Urothelium cell line (cell line): ENCODE measurements at regions not wholly inside any gene's neighbourhood (a gene's known extent, or its start where the extent isn't known, plus 50 kb on each side); places are given as distances from the start of the nearest gene placed in this dataset.
A peak's percentile ranks its signal among the peaks of the same experiment; 100 is the strongest.

ENCODE experiments used
- DNase-seq: peaks from one replicate; pipeline ENCODE4 v3.0.0; 2011; ENCODE audit warnings: low spot score, mixed read lengths
- FAIRE-seq: peaks from 2 replicates; lab custom pipeline; 2011; peaks lifted over from hg19 to GRCh38; lab: Jason Lieb, UNC

DNA sequence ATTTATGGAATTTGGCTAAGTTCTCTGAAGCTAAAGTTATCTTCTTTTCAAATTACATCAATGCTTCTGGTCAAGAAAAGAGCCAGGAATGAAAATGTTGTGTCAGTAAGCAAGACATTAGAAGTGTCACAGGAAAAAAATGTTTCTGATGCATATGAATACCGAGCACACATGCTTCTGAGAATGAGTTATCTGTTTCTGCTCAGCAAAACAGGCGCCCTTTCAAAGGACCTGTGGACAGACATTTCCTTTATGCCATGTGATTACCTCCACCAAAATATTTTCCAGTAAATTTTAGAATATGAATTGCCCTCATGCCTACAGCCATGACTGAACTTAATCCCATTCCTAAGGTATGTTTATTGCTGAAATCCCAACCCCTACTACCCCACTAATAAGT is 55.4 kb upstream of the RNF180 start:
- DNase-seq, result no peak
- no peak for FAIRE-seq

DNA sequence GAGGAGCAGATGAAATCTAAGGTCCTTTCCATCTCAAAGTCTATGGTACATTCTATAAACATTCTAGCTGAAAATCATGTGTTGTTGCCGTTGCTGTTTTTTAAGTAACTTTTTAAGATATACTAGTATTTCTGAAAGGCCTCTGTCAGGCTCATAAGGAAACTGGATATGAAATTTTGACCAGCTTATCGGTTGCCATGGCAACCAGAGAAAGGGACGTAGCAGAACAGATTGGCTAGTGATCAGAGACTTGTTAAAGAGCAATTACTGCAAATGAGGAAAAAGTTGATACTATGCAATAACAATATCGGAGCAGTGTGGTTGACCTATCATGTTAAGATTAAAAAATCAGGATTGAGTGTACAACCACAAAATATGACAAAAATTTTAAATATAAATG is 57.0 kb upstream of the RNF180 start:
- no peak for FAIRE-seq

DNA sequence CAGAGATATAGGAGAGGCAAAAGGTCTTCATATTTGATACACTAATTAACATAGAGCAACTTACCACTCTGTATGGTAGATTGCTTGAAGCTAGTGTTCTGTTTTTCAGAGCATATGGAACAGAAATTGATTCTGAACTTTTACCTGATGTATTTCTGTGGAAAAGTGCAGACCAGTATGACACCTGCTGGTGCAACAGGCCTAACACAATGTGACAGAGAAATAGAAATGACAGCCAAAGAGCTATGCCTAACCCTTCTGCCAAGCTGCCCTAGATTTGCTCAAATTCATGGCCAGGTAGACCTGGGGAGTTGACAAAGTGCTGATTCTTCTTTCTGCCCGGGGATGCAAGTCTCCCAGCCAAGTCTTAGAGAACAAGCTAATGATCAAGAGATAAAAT is 65.4 kb upstream of the RNF180 start:
- no peak for FAIRE-seq

More for the DNA sequence above, 57.0 kb upstream of the RNF180 start:
- DNase-seq, result no peak

DNA sequence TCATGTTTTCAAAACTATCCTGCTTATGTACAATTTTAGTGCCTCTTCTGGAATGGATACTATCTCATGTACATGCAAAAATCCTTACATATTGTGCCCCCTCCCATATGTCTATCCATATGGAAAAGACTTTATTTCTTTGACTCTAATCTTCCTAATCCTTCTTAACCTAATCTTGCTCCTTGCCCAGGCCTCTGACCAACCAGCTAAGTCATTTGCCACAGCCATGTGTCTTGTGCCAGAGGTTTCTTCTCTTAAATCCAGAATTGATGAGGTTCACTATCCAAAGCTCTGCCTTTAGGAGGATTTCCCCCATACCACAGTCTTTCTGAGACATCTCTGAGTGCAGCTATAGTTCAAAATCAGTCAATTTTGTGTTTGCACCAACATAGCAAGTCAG is 68.9 kb upstream of the RNF180 start:
- DNase-seq, result no peak
- no peak for FAIRE-seq

More for the DNA sequence above, 65.4 kb upstream of the RNF180 start:
- no peak for DNase-seq

DNA sequence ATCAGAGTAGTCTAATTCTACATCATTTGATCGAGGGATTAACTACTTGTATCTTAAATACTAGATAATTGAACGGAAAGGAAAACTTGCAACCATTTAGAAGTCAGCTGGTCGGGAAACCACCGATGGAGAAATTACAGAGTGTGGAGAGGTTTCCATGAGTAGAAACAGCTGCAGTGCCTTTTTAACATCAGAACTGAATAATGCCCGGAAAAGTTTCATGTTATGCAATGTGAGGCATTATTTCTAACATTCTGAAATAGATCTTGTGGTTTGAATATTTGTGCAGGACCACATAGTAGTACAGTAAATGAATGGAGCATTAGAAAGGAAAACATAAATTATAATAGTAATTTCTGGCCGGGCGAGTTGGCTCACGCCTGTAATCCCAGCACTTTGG is 88.1 kb upstream of the RNF180 start:
- FAIRE-seq (no peak), DNase-seq (no peak)

DNA sequence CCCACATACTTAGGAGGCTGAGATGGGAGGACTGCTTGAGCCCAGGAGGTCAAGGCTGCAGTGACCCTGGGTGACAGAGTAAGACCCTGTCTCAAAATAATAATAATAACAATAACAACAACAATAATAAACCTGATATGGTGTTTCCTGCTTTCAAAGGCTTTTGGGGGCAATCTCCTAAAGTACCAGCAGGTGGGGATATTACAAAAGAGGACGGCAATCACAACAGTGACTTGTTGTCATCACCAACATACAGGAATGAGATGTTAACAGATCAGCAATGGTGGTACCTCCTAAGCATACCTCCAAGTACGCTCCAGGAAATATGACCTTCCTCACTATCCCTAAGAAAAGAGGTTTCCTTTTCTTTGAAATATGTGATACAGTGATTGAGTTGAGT is 91.1 kb upstream of the RNF180 start:
- no peak for FAIRE-seq

DNA sequence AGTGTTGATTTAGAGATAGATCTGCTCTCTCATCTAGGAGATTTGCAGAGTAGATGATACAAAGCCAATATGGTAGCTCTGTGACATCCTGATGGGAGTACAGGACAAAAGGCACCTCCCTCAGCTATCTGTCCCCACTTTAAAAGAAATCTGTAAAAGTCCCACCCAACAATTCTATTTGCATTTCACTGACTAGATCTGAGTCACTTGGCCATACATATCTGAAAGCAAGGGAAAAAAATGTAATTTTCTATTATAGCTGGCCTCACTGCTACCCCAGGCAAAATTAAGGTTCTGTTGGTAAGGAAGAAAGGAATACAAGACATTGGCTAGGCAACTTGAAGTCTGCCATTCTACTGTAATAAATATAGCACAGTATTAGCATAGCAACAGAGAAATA is 96.2 kb upstream of the RNF180 start:
- no peak for DNase-seq
- FAIRE-seq, result no peak

More for the DNA sequence above, 91.1 kb upstream of the RNF180 start:
- peak; percentile 55 for DNase-seq

DNA sequence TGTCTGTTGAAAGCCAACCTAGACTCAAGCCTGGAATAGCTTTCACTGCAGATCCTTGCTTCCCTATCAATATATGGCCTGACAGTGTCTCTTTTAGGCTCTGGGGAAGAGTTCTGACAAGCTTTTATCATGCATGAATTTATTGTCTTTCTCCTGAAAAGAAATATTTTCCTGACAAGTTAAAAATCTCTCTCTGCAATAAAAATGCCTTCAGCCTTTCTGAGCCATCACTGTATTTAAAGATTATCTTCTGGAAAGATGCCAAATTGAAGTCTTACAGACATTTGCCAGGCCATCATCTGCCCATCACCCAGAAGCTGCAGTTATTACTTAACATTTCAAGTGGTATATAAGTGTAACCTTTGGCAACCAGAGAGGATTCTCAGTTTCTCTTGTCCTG is 88.1 kb upstream of the HTR1A start:
- no peak for DNase-seq
- FAIRE-seq, result no peak

DNA sequence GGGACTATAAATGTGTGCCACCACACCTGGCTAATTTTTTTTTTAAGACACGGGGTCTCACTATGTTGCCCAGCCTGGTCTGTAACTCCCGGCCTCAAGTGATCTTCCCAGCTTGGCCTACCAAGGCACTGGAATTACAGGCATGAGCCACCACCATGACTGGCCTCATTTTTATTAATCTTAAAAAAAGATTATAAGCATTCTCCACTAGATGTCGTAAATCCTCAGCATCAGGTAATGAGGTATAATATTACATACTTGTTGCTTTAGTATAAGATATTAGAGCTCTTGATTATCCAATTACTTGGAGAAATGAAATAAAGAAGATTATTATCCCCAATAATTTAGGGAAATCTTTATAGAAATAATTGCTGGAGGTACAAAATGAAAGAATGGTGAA is 78.2 kb upstream of the HTR1A start:
- DNase-seq (no peak), FAIRE-seq (no peak)

DNA sequence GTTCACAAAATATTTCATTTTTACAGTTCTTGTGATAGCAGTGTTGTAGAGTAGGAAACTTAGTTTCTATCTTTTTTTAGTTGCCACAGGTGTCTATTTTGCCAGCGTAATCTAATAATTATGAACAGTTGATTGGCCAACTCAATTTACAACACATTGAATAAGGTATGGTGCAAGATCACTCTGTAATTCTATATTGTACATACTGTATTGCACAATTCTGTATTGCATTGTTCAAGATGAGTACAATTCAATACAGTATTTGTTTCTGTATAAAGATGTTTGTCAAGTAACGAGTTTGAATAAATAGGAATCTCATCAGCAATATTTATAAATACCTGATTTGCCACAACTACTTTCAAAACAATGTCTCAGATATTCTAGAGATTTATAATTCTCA is 64.2 kb upstream of the HTR1A start:
- DNase-seq, result no peak
- no peak for FAIRE-seq

DNA sequence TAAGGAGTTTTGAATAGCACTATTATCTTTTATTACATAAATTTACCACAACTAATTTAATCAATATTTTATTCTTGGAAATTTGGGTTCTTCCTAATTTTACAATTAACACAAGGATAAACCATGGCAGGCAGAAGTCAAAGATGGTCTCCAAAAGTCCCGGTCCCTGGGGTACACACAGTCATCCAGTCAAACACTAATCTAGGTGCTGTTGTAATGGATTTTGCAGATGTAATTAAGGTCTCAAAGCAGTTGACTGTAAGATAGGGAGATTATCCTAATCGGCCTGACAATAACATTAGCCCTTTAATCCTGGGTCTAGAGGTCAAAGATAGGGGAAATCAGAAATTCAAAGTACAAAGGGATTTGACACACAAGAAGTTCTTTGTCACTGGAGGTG is 57.5 kb upstream of the HTR1A start:
- DNase-seq (no peak), FAIRE-seq (no peak)

DNA sequence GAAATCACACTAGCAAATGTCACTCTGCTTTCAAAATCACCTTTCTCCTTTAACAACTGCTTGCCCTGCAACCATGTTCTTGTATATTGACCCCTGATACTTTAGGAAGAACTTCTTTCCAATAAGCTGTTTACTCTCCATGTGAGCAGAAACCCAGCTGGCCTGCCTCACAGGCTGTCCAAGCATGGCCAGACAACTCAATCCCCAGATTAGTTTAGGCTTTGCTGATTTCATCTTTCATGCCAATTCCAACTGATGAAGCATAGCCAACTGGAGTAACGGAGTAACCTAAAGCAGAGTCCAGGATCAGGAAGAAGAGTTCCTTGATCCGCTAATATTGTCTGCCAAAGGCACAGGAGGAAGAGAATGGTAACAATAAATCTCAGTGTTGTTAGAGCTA is 56.7 kb upstream of the HTR1A start:
- FAIRE-seq (no peak), DNase-seq (no peak)

DNA sequence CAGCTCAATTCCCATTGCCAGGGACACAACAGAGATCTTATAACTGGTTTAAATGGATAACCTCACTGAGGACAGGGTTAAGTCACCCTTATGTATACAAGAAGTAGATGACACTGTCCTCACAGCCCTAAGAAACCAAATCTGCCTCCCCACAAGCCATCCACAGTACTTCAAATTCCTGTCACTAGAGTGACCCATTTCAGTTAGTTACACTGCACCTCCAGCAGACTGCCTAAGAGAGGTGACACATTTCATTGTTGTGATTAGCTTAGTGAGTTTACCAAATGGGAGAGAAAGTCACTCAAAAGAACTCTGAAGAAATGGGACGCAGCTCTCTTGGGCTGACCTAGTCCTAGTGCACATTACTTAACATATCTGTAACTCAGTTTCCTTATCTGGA is 53.6 kb upstream of the HTR1A start:
- FAIRE-seq (no peak), DNase-seq (no peak)
